Sigmoid colon (tissue), 6 donors: ENCODE measurements at regions not wholly inside any gene's neighbourhood (a gene's known extent, or its start where the extent isn't known, plus 50 kb on each side); places are given as distances from the start of the nearest gene placed in this dataset.
A peak's percentile ranks its signal among the peaks of the same experiment; 100 is the strongest.

Experiments
- DNase-seq: peaks from one replicate; pipeline ENCODE4 v3.0.0-alpha.2; 2019
- H3K27ac ChIP-seq, 4 donors: fragments of 200-600 bp; sonication (generic); one replicate each; pipeline ENCODE4 v1.5.1; 2016 to 2019; ENCODE audit warnings: mild to moderate bottlenecking in 1 of 4
- H3K27me3 ChIP-seq, 3 donors: fragments of 200-600 bp; sonication (generic); one replicate each; pipeline ENCODE4 v1.5.1; 2019; ENCODE audit warnings: mild to moderate bottlenecking in 1 of 3
- H3K36me3 ChIP-seq, 4 donors: fragments of 200-600 bp; sonication (generic); one replicate each; pipeline ENCODE4 v1.5.1; 2016 to 2019
- H3K4me1 ChIP-seq, 4 donors: fragments of 200-600 bp; sonication (generic); one replicate each; pipeline ENCODE4 v1.5.1; 2017 to 2019
- H3K4me3 ChIP-seq, 4 donors: fragments of 200-600 bp; sonication (generic); one replicate each; pipeline ENCODE4 v1.5.1; 2017 to 2019; ENCODE audit warnings: mild to moderate bottlenecking in 2 of 4, moderate library complexity in 1 of 4
- H3K9me3 ChIP-seq, 4 donors: fragments of 200-600 bp in 3 of 4; sonication (generic) in 3 of 4; one replicate each; pipeline versions ENCODE4 v1.5.1 to v1.6.1; 2013 to 2019
- EP300 ChIP-seq, 4 donors: sonication (generic); formaldehyde crosslinking; IDR thresholded peaks; one replicate each; pipeline ENCODE4 v1.6.1; 2017; ENCODE audit warnings: antibody characterized with exemption in 4 of 4
- POLR2A ChIP-seq, 2 donors: fragments of 450-650 bp; IDR thresholded peaks; one replicate each; pipeline ENCODE4 v1.6.1; 2016; ENCODE audit warnings: antibody characterized with exemption in 2 of 2, mild to moderate bottlenecking in 2 of 2, moderate library complexity in 2 of 2
- POLR2AphosphoS5 ChIP-seq, 4 donors: sonication (generic); formaldehyde crosslinking; IDR thresholded peaks; one replicate each; pipeline ENCODE4 v1.6.1; 2017; ENCODE audit warnings: antibody characterized with exemption in 4 of 4
- WGBS, 2 donors: extraction: QIAGEN DNeasy Blood & Tissue Kit; methylation state at CpG; one replicate each; pipeline ENCODE4 v1.1.7; 2013; 5-methylcytosine and 5-hydroxymethylcytosine counted together
- intact Hi-C: fragments of 100-400 bp; cut with DNase I; formaldehyde crosslinking; loops from one replicate; pipeline ENCODE4 v1.15.1; 2023
- TF ChIP-seq, protein P1 (sequence below), 4 experiments: fragments of 450-650 bp in 3 of 4; fragments of 200-600 bp in 1 of 4; IDR thresholded peaks; one replicate each; pipeline ENCODE4 v1.5.1; 2016 to 2019; ENCODE audit warnings: antibody characterized with exemption in 4 of 4, mild to moderate bottlenecking in 3 of 4, moderate library complexity in 2 of 4
- donor health status: healthy with polysubstance abuse.
- donor health status: healthy.

DNA sequence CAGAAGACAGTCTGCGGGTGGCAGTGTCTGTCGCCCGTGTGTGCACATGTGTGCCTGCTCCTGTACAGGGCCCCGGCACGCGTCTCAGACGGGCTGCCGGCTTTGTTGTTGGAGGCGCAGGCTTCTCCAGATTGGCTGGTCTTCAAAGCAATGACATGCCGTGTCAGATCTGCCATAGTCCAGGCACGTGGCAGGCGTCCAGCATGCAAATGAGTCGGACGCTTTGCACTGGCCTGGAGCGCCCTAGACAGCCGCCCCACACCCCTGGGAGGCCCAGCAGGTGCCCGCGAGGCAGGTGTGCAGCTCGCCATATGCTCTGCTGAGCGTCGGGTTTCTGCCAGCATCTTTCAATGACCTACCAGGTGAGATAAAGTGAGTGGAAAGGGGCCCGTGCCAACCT is 71.5 kb downstream of the GADD45G start:
- Histone ChIP-seq H3K27ac (no peak overlapping the region), H3K4me1 (peaks cover 0 to 37% (median 16%) of the 10 kb centered on the region in 4 donors), H3K27me3 (no peaks in the 10 kb centered on the region), H3K9me3 (no peaks in the 10 kb centered on the region), H3K36me3 (no peaks in the 10 kb centered on the region), H3K4me3 (no peak overlapping the region)
- intact Hi-C loops, result no loop called here
- TF ChIP-seq EP300 (IDR thresholded peaks at IDR 0.05) (no peak), POLR2AphosphoS5 (IDR thresholded peaks at IDR 0.05) (peak in 3 of 4 donors; percentile 20 to 65 (median 58))
- TF ChIP-seq, protein P1, sequence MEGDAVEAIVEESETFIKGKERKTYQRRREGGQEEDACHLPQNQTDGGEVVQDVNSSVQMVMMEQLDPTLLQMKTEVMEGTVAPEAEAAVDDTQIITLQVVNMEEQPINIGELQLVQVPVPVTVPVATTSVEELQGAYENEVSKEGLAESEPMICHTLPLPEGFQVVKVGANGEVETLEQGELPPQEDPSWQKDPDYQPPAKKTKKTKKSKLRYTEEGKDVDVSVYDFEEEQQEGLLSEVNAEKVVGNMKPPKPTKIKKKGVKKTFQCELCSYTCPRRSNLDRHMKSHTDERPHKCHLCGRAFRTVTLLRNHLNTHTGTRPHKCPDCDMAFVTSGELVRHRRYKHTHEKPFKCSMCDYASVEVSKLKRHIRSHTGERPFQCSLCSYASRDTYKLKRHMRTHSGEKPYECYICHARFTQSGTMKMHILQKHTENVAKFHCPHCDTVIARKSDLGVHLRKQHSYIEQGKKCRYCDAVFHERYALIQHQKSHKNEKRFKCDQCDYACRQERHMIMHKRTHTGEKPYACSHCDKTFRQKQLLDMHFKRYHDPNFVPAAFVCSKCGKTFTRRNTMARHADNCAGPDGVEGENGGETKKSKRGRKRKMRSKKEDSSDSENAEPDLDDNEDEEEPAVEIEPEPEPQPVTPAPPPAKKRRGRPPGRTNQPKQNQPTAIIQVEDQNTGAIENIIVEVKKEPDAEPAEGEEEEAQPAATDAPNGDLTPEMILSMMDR (IDR thresholded peaks at IDR 0.05), result no peak
- WGBS, 2 donors, result 16 to 73% methylated on average over 22 of the region's 22 CpGs
- peak; percentile 78 for DNase-seq

DNA sequence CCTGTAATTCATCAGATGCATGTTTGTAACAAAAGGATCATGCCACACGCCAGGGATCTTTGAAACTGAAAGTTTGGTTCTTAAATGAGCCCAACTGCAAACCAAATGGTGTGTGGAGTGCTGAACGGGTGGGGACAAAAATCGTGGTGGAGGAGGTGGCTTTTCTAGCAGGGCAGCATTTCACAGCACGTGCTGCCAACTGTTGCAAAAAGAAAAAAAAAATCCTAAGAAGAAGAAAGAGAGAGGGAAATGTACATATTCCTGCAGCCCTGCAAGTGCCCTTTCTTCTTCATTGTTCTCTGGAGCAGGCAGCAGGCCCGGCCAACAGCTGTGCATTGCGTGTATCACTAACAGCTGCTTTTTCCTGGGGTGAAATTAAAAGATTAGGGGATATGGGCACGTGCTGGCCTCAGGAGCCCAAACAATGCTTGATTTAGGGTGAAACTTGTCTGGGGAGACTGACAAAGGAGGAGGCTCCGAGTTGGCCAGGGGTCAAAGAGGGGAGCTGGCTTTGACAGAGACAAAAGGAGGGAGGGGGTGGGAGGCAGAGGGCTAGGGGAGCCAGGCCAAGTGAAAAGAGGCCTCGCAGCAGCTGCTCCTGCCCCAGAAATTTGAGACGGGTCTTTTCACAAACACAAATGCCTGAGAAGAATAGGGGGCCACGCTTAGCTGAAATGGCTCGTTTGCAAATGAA is 73.0 kb downstream of the GADD45G start:
- Histone ChIP-seq H3K27ac (no peak overlapping the region), H3K4me1 (peaks cover 0 to 37% (median 16%) of the 10 kb centered on the region in 4 donors), H3K27me3 (no peaks in the 10 kb centered on the region), H3K4me3 (no peak overlapping the region), H3K36me3 (no peaks in the 10 kb centered on the region), H3K9me3 (no peaks in the 10 kb centered on the region)
- intact Hi-C loops, result no loop called here
- TF ChIP-seq POLR2AphosphoS5 (IDR thresholded peaks at IDR 0.05), result no peak
- no peak for TF ChIP-seq EP300 (IDR thresholded peaks at IDR 0.05)
- TF ChIP-seq POLR2A (IDR thresholded peaks at IDR 0.05), result no peak
- TF ChIP-seq, protein P1 (IDR thresholded peaks at IDR 0.05), result no peak
- 39 to 58% methylated on average over 12 of the region's 12 CpGs for WGBS, 2 donors
- DNase-seq, result no peak

DNA sequence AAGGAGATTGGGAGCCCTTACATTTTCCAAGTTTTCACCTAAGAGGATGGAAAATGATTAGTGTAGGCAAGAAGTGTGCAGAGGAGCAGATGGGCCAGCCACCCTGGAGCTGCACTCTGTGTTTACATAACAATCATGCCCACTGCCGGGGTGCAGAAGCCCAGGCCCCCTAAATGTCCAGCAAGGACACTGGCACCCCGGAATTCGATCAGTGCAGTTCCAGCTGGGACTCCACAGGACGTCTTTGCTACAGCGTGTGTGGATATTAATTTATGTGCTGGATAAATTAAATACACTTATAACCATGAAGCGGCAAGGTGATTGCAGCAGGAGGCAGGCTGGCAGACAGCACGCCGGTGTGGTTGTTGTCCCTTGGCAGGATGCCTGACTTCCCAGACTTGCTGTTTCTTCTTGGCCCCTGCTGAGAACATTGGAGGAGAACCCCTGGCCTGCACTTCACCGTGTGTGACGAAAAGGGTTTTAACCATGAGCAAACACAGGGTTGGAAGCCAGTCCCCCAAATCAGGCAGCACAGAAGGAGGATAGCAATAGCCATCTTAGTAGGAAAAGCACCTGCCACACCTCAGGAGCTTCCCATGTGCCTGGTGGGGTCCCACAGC is 73.7 kb downstream of the GADD45G start:
- no peak for DNase-seq
- H3K27me3 ChIP-seq, result no peaks in the 10 kb centered on the region
- WGBS, 2 donors, result 75 to 82% methylated on average over 10 of the region's 10 CpGs
- H3K36me3 ChIP-seq, result no peaks in the 10 kb centered on the region
- intact Hi-C loops, result no loop called here
- peaks cover 0 to 37% (median 16%) of the 10 kb centered on the region in 4 donors for H3K4me1 ChIP-seq
- no peaks in the 10 kb centered on the region for H3K9me3 ChIP-seq
- TF ChIP-seq POLR2A (IDR thresholded peaks at IDR 0.05) (no peak), POLR2AphosphoS5 (IDR thresholded peaks at IDR 0.05) (no peak), EP300 (IDR thresholded peaks at IDR 0.05) (no peak)
- TF ChIP-seq, protein P1 (IDR thresholded peaks at IDR 0.05), result no peak
- H3K4me3 ChIP-seq, result no peak overlapping the region
- H3K27ac ChIP-seq, result no peak overlapping the region

DNA sequence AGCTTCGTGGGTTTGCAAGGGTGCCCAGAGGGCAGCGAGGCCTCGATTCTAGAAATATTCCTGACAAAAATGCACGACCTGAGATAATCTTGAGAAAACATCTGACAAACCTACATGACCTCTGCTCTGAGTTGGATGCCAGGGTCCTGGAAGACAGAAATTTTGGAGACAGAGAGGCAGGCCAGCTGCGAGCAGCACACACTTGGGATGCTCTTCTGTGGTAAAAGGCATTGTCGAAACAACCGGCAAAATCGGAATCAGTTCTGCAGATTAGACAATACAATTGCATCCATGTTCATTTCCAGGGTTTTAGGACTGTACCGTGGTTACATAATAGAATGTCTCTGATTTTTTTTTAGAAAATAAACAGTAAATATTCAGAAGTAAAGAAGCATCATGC is 74.2 kb downstream of the GADD45G start:
- WGBS, 2 donors, result 93% methylated on average over 9 of the region's 9 CpGs
- TF ChIP-seq EP300 (IDR thresholded peaks at IDR 0.05) (no peak), POLR2AphosphoS5 (IDR thresholded peaks at IDR 0.05) (no peak), POLR2A (IDR thresholded peaks at IDR 0.05) (no peak)
- TF ChIP-seq, protein P1 (IDR thresholded peaks at IDR 0.05), result no peak
- Histone ChIP-seq H3K36me3 (no peaks in the 10 kb centered on the region), H3K27me3 (no peaks in the 10 kb centered on the region), H3K9me3 (no peaks in the 10 kb centered on the region), H3K27ac (no peak overlapping the region), H3K4me1 (peaks cover 0 to 37% (median 16%) of the 10 kb centered on the region in 4 donors), H3K4me3 (no peak overlapping the region)
- intact Hi-C loops, result no loop called here
- no peak for DNase-seq
